Thyroid gland (tissue), 4 donors: ENCODE measurements at regions not wholly inside any gene's neighbourhood (a gene's known extent, or its start where the extent isn't known, plus 50 kb on each side); places are given as distances from the start of the nearest gene placed in this dataset.

Experiments used
- DNase-seq, 2 donors: peaks; one replicate each; pipeline ENCODE4 v3.0.0-alpha.2; 2019
- H3K27ac ChIP-seq, 3 donors: fragments of 200-600 bp; sonication (generic); 1 replicate in 2 of 3; 2 replicates in 1 of 3; pipeline ENCODE4 v1.5.1; 2016 to 2019; ENCODE audit warnings: mild to moderate bottlenecking in 1 of 3, moderate library complexity in 1 of 3
- H3K27me3 ChIP-seq: fragments of 200-600 bp; sonication (generic); one replicate; pipeline ENCODE4 v1.5.1; 2019
- H3K36me3 ChIP-seq, 2 donors: fragments of 200-600 bp; sonication (generic); one replicate each; pipeline ENCODE4 v1.5.1; 2016 to 2019
- H3K4me1 ChIP-seq, 2 donors: fragments of 200-600 bp; sonication (generic); one replicate each; pipeline ENCODE4 v1.5.1; 2017 to 2019
- H3K4me3 ChIP-seq, 3 donors: fragments of 200-600 bp; sonication (generic); replicated peaks in 1 of 3; 1 replicate in 2 of 3; 2 replicates in 1 of 3; pipeline ENCODE4 v1.5.1; 2016; ENCODE audit warnings: mild to moderate bottlenecking in 1 of 3
- H3K9me3 ChIP-seq: fragments of 200-600 bp; sonication (generic); one replicate; pipeline ENCODE4 v1.5.1; 2017
- POLR2A ChIP-seq, 2 donors: fragments of 450-650 bp; IDR thresholded peaks; one replicate each; pipeline ENCODE4 v1.6.1; 2017; ENCODE audit warnings: antibody characterized with exemption in 2 of 2, mild to moderate bottlenecking in 2 of 2, moderate library complexity in 1 of 2
- WGBS, 2 donors: methylation state at CpG; one replicate each; pipeline ENCODE4 v1.1.5; 2017; 5-methylcytosine and 5-hydroxymethylcytosine counted together
- intact Hi-C: fragments of 100-400 bp; cut with DNase I; formaldehyde crosslinking; loops from one replicate; pipeline ENCODE4 v1.15.1; 2023
- TF ChIP-seq, protein P1 (sequence below), 6 experiments: fragments of 200-600 bp in 3 of 6; fragments of 450-650 bp in 3 of 6; sonication (generic) in 3 of 6; IDR thresholded peaks; one replicate each; pipeline ENCODE4 v1.5.1; 2016 to 2019; ENCODE audit warnings: antibody characterized with exemption in 6 of 6, mild to moderate bottlenecking in 2 of 6, inconsistent platforms in 1 of 6, moderate library complexity in 1 of 6

DNA sequence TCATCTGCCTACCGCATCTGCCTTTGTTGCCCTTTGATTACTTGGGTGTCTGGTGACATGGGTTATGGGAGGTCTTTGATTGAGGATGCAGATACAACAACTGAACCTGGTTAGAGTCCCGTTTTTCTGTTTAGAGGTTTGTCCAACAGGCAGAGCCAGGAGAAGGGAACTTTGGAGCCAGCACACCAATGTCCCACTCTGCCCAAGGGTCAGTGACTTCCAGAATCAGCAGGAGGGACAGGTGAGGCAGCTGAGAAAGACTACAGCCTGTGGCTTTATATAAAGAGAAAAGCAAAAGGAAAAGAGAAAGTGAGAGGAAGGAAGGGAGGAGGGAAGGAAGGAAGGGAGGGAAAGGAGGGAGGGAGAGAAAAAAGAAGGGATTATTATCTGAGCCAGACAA is 101.5 kb upstream of the ZNF644 start:
- Histone ChIP-seq H3K4me1 (peaks cover 18 to 21% of the 10 kb centered on the region in 2 donors), H3K27me3 (no peaks in the 10 kb centered on the region), H3K4me3 (no peak overlapping the region), H3K36me3 (no peaks in the 10 kb centered on the region), H3K9me3 (no peaks in the 10 kb centered on the region), H3K27ac (no peak overlapping the region)
- no peak for DNase-seq
- TF ChIP-seq POLR2A (IDR thresholded peaks at IDR 0.05): no peak
- TF ChIP-seq, protein P1, sequence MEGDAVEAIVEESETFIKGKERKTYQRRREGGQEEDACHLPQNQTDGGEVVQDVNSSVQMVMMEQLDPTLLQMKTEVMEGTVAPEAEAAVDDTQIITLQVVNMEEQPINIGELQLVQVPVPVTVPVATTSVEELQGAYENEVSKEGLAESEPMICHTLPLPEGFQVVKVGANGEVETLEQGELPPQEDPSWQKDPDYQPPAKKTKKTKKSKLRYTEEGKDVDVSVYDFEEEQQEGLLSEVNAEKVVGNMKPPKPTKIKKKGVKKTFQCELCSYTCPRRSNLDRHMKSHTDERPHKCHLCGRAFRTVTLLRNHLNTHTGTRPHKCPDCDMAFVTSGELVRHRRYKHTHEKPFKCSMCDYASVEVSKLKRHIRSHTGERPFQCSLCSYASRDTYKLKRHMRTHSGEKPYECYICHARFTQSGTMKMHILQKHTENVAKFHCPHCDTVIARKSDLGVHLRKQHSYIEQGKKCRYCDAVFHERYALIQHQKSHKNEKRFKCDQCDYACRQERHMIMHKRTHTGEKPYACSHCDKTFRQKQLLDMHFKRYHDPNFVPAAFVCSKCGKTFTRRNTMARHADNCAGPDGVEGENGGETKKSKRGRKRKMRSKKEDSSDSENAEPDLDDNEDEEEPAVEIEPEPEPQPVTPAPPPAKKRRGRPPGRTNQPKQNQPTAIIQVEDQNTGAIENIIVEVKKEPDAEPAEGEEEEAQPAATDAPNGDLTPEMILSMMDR (IDR thresholded peaks at IDR 0.05): no peak
- WGBS, 2 donors: 37 to 46% methylated on average over 2 of the region's 2 CpGs
- intact Hi-C loops: no loop called here

DNA sequence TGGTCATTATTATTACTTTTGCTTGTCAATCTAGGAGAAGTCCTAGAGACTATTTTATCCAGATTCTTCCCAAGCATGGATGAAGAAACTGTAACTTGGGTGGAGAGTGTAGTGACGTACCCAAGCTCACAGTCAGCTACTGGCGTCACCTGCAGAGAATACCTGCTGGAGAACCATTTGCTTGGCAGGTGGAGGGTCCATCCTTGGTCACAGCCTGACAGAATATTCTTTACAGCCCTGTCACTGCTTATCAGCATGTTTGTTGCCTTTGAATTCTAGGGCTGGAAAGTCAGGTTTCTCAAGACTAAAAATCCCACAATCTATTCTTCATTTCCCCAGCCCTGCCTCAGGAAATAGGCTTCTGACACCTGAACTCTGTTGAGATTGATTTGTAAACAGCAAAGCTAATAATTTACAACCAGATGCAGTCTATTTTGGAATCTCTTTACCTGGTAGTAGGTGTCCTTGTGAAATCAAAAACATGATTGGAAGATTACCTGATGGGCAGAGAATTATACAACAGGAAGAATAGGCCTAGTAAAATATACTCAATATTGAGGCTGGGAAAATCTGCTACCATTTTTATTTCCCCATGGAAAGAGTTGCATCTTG is 100.4 kb upstream of the ZNF644 start:
- H3K9me3 ChIP-seq: no peaks in the 10 kb centered on the region
- no peak overlapping the region for H3K27ac ChIP-seq
- no peak for DNase-seq
- no peaks in the 10 kb centered on the region for H3K36me3 ChIP-seq
- no peaks in the 10 kb centered on the region for H3K27me3 ChIP-seq
- TF ChIP-seq, protein P1 (IDR thresholded peaks at IDR 0.05): no peak
- TF ChIP-seq POLR2A (IDR thresholded peaks at IDR 0.05): no peak
- peaks cover 18 to 21% of the 10 kb centered on the region in 2 donors for H3K4me1 ChIP-seq
- no peak overlapping the region for H3K4me3 ChIP-seq
- intact Hi-C loops: no loop called here
- WGBS, 2 donors: 89 to 94% methylated on average over 2 of the region's 2 CpGs

DNA sequence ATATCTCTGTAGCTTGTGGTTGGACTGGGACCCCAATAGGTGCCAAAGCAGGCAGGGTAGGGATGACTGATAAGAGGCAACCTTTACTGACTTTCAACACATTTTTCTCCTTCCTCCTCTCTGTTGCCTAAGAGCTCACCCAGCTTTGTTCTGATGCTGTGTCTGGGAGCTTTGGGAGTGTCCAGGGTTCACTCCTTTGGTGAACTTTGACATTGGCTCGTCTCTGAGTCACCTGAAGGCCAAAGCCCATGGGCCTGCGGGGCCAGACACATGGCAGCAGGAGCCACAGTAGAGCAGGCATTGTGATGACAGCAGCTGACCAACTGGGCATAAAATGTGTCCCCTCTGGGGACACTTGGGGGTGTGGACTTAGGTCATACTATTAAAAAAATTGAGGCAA is 99.5 kb upstream of the ZNF644 start:
- TF ChIP-seq, protein P1 (IDR thresholded peaks at IDR 0.05): no peak
- TF ChIP-seq POLR2A (IDR thresholded peaks at IDR 0.05): no peak
- WGBS, 2 donors: 69 to 100% methylated on average over 2 of the region's 2 CpGs
- H3K27ac ChIP-seq: peak overlapping the region; percentile 73 to 94 (median 90)

DNA sequence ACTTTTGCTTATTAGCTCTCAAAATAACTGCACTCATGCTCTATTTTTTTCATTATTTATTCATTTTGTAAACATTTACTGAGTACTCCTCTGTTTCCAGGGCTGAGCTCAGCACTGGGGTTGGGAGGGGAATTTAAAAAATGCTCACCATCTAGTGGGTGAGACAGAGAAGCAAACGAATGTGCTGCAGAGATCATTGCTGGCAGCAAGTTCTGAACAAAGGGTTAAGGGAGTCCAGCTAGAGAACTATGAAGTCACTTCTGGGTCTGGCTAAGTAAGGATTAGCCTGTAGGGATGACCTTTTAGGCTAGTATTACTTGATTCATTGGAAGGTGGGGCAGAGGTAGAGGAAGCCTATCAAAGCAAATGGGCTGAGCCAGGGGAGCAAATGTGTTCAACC is 99.1 kb upstream of the ZNF644 start:
- H3K36me3 ChIP-seq: no peaks in the 10 kb centered on the region
- H3K27me3 ChIP-seq: no peaks in the 10 kb centered on the region
- no peak for DNase-seq
- no peak for TF ChIP-seq POLR2A (IDR thresholded peaks at IDR 0.05)
- TF ChIP-seq, protein P1 (IDR thresholded peaks at IDR 0.05): no peak
- peak overlapping the region; percentile 73 to 94 (median 90) for H3K27ac ChIP-seq
- intact Hi-C loops: no loop called here
- no peak overlapping the region for H3K4me3 ChIP-seq
- peaks cover 18 to 21% of the 10 kb centered on the region in 2 donors for H3K4me1 ChIP-seq
- no peaks in the 10 kb centered on the region for H3K9me3 ChIP-seq
- WGBS, 2 donors: 40 to 56% methylated on average over 1 of the region's 1 CpG

More for the DNA sequence above, 99.5 kb upstream of the ZNF644 start:
- no peaks in the 10 kb centered on the region for H3K9me3 ChIP-seq
- H3K4me1 ChIP-seq: peaks cover 18 to 21% of the 10 kb centered on the region in 2 donors
- intact Hi-C loops: no loop called here
- DNase-seq: no peak
- H3K36me3 ChIP-seq: no peaks in the 10 kb centered on the region
- H3K4me3 ChIP-seq: no peak overlapping the region
- no peaks in the 10 kb centered on the region for H3K27me3 ChIP-seq

DNA sequence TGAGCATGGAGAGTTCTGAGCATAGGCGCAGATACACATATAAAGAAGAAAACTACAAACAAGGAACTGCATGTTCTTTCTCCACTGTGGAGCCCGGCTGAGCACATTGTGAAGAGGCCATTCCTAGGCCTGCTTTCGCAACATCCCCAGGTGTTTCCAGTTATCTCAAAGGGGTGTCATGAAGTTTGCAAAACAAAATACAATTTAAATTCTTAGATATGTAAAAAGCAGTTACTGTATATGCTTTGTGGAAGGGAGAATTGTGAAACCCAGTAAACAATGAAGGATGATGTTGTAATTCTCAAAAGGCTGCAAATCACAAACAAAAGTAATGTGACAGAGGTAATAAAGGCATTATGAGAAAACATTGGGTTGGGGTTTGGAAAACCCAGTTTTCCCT is 98.6 kb upstream of the ZNF644 start:
- no peaks in the 10 kb centered on the region for H3K27me3 ChIP-seq
- H3K4me1 ChIP-seq: peaks cover 18 to 21% of the 10 kb centered on the region in 2 donors
- TF ChIP-seq, protein P1 (IDR thresholded peaks at IDR 0.05): no peak
- no peak for TF ChIP-seq POLR2A (IDR thresholded peaks at IDR 0.05)
- H3K36me3 ChIP-seq: no peaks in the 10 kb centered on the region
- H3K4me3 ChIP-seq: no peak overlapping the region
- intact Hi-C loops: no loop called here
- H3K9me3 ChIP-seq: no peaks in the 10 kb centered on the region
- H3K27ac ChIP-seq: peak overlapping the region; percentile 73 to 94 (median 90)
- 37 to 46% methylated on average over 3 of the region's 3 CpGs for WGBS, 2 donors
- DNase-seq: peak; percentile 83 to 85
